Nephron (organoid): ENCODE measurements at regions not wholly inside any gene's neighbourhood (a gene's known extent, or its start where the extent isn't known, plus 50 kb on each side); places are given as distances from the start of the nearest gene placed in this dataset.
"Not testable (repeated sequence)": the region's sequence is repeated elsewhere in the genome, so short reads cannot be mapped to it uniquely, and the experiment has no call there.

ENCODE experiments used
- H3K27ac Mint-ChIP-seq, 3 experiments: 2 replicates each; pipeline ENCODE4 v1.8.0; 2020; ENCODE audit warnings: mixed read lengths in 3 of 3, mild to moderate bottlenecking in 2 of 3, moderate library complexity in 1 of 3
- H3K27me3 Mint-ChIP-seq: 2 replicates; pipeline ENCODE4 v1.8.0; 2021; ENCODE audit warnings: low read depth, mild to moderate bottlenecking, moderate library complexity, mixed read lengths
- H3K36me3 Mint-ChIP-seq: 2 replicates; pipeline ENCODE4 v1.8.0; 2020; ENCODE audit warnings: low read depth, mixed read lengths
- H3K4me1 Mint-ChIP-seq: 2 replicates; pipeline ENCODE4 v1.8.0; 2020; ENCODE audit warnings: mixed read lengths
- H3K4me3 Mint-ChIP-seq, 3 experiments: 2 replicates each; pipeline ENCODE4 v1.8.0; 2020; ENCODE audit warnings: mild to moderate bottlenecking in 3 of 3, mixed read lengths in 3 of 3, moderate library complexity in 2 of 3
- H3K9me3 Mint-ChIP-seq: 2 replicates; pipeline ENCODE4 v1.8.0; 2020; ENCODE audit warnings: mixed read lengths
- TF ChIP-seq, protein P1 (sequence below), 3 experiments: fragments of 200-600 bp; sonication (generic); IDR thresholded peaks; one replicate each; pipeline ENCODE4 v1.5.0; 2021; ENCODE audit warnings: antibody characterized with exemption in 3 of 3; ENCODE audit not compliant: unreplicated experiment in 3 of 3

DNA sequence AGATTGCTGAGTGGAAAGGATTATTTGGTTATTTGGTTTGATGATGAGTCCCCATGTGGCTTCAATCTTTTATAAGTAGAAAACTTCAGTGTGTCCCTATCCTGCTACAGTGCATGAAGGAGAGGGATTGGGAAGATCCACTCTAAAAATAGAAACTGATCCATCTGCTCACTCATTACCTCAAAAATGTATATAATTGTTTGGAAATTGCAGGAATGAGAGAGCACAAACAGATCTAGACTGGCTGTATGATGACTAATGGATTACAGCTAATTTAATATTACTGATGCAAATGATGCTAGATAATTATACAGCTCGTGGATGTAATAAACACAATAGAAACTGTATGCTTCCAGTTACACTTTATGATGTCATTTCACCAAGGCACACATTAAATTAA, 625.3 kb upstream of the PRR20A start:
- no peak overlapping the region for H3K4me3 Mint-ChIP-seq
- H3K9me3 Mint-ChIP-seq, result no peaks in the 10 kb centered on the region
- no peaks in the 10 kb centered on the region for H3K36me3 Mint-ChIP-seq
- no peaks in the 10 kb centered on the region for H3K27me3 Mint-ChIP-seq
- no peaks in the 10 kb centered on the region for H3K4me1 Mint-ChIP-seq
- H3K27ac Mint-ChIP-seq, result no peak overlapping the region
- TF ChIP-seq, protein P1, sequence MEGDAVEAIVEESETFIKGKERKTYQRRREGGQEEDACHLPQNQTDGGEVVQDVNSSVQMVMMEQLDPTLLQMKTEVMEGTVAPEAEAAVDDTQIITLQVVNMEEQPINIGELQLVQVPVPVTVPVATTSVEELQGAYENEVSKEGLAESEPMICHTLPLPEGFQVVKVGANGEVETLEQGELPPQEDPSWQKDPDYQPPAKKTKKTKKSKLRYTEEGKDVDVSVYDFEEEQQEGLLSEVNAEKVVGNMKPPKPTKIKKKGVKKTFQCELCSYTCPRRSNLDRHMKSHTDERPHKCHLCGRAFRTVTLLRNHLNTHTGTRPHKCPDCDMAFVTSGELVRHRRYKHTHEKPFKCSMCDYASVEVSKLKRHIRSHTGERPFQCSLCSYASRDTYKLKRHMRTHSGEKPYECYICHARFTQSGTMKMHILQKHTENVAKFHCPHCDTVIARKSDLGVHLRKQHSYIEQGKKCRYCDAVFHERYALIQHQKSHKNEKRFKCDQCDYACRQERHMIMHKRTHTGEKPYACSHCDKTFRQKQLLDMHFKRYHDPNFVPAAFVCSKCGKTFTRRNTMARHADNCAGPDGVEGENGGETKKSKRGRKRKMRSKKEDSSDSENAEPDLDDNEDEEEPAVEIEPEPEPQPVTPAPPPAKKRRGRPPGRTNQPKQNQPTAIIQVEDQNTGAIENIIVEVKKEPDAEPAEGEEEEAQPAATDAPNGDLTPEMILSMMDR (IDR thresholded peaks at IDR 0.05; ENCODE audit: unreplicated experiment in 3 of 3), result no peak

DNA sequence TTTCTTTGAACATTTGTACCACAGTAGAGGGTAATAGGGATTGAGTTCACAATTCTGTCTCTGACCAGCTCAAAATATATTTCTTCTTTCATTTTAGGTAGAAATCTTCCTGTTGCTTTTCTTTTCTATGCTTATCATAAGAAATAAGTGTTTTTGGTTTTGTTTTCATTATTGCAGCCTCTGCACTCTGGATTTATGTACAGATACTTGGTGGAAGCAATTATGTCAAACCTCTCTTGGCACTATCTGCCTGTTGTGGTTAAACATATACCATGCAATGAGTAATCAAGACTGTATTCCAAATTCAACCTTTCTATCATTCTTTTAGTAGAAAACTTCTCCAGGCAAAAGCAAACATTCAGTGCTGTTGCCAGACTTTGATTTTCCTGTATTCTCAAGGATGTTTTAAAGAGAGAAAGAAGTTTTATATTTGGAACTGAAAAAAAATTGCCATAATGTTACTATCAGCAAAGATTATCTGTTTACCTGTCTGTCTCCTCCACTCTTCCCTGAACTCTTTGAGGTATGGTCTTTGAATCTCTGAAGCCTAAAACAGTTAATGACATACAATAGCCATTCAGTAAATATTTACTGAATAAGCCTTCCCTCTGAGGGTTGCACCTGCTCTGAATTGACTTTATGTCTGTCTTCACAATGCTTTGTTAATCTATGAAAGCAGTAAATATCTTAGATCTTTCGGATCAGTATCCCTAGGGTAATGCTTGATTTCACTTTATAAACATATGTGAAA, 612.5 kb upstream of the PRR20A start:
- TF ChIP-seq, protein P1 (IDR thresholded peaks at IDR 0.05; ENCODE audit: unreplicated experiment in 3 of 3), result no peak
- H3K4me3 Mint-ChIP-seq, result no peak overlapping the region
- no peaks in the 10 kb centered on the region for H3K4me1 Mint-ChIP-seq
- no peaks in the 10 kb centered on the region for H3K27me3 Mint-ChIP-seq
- H3K36me3 Mint-ChIP-seq, result no peaks in the 10 kb centered on the region
- no peak overlapping the region for H3K27ac Mint-ChIP-seq
- peaks cover 3% of the 10 kb centered on the region for H3K9me3 Mint-ChIP-seq

DNA sequence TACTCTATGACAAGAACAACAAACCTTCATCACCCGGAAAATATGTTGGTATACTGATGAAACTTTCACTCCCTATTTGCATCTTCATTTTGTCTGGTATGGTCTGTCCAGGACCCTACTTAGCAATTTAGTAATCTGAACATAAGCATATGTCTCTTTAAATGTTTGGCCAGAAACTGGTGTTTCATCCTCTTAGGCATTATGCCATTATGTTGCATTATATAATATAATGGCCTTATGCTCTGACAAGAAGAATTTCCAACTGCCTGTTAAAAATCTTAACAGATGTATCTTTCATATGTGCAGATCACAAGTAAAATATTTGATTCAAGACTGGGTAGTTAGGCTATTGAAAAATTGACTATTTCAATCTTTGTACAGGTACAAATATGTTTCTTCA, 610.6 kb upstream of the PRR20A start:
- Mint-ChIP-seq H3K4me1 (no peaks in the 10 kb centered on the region), H3K27ac (no peak overlapping the region), H3K4me3 (no peak overlapping the region), H3K36me3 (no peaks in the 10 kb centered on the region), H3K27me3 (no peaks in the 10 kb centered on the region), H3K9me3 (no peaks in the 10 kb centered on the region)
- TF ChIP-seq, protein P1 (IDR thresholded peaks at IDR 0.05; ENCODE audit: unreplicated experiment in 3 of 3), result no peak

DNA sequence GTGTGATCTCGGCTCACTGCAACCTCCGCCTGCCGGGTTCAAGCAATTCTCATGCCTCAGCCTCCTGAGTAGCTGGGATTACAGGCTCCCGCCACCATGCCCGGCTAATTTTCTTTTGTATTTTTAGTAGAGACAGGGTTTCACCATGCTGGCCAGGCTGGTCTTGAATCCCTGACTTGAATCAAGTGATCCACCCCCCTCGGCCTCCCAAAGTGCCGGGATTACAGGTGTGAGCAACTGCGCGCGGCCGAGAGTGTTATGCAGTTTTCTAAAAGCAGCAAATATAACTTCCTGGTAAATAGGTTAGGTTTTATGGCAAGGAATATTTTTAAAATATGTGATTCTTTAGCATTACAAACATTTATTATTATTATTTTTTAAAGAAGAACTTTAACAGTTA, 592.8 kb upstream of the PRR20A start:
- H3K27ac Mint-ChIP-seq, H3K9me3 Mint-ChIP-seq, H3K36me3 Mint-ChIP-seq, H3K4me1 Mint-ChIP-seq, H3K4me3 Mint-ChIP-seq, H3K27me3 Mint-ChIP-seq: not testable (repeated sequence)

DNA sequence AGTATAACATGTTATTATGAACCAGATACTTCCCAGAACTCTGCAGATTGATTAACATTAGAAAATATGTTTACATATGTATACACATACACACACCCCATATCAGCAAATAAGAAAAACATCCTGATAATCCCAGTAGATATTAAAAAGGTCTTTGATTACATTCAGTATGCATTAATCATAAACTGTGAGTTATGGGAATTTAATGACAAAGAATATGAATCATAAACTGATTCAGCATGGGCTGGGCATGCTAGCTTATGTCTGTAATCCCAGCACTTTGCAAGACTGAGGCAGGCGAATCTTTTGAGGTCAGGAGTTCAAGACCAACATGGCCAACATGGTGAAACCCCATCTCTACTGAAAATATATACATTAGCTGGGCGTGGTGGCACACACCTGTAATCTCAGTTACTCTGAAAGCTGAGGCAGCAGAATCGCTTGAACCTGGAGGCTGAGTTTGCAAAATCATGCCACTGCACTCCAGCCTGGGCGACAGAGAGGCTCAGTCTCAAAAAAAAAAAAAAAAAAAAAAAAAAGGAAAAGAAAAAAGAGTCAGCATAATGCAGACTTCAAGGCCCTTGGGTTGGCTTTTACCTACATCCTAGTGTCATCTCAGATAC, 581.9 kb upstream of the PRR20A start:
- Mint-ChIP-seq H3K4me1 (no peaks in the 10 kb centered on the region), H3K4me3 (no peak overlapping the region), H3K27me3 (no peaks in the 10 kb centered on the region), H3K27ac (no peak overlapping the region), H3K9me3 (no peaks in the 10 kb centered on the region), H3K36me3 (no peaks in the 10 kb centered on the region)
- TF ChIP-seq, protein P1 (IDR thresholded peaks at IDR 0.05; ENCODE audit: unreplicated experiment in 3 of 3), result no peak

DNA sequence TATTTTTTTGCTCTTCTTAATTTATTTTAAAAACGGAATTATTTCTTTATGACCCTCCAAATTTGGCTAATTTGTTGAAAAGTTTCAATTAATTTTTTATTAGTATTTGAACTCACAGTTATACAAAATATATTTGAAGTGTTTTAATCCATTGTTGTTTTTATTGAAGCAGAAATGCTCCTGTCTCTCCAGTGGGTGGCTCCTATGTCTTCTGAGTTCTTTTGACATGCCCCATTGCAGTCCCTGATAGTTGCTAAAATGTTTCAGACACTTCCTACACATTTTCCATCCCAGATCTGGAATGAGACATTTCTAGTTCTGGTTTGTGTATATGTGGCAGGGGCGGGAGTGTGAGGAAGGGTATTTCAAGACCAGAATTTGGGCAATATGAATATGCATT, 579.4 kb upstream of the PRR20A start:
- Mint-ChIP-seq H3K27ac (no peak overlapping the region), H3K4me3 (no peak overlapping the region), H3K27me3 (no peaks in the 10 kb centered on the region), H3K36me3 (no peaks in the 10 kb centered on the region), H3K9me3 (no peaks in the 10 kb centered on the region), H3K4me1 (no peaks in the 10 kb centered on the region)
- TF ChIP-seq, protein P1 (IDR thresholded peaks at IDR 0.05; ENCODE audit: unreplicated experiment in 3 of 3), result peak; percentile 20 to 40 (median 24)
